Activated CD4-positive, CD25-positive, alpha-beta regulatory T cell treated with anti-CD3 and anti-CD28 coated beads, Interleukin-2, amount 50 U/mL, for 24 hours (primary cell): ENCODE measurements at regions not wholly inside any gene's neighbourhood (a gene's known extent, or its start where the extent isn't known, plus 50 kb on each side); places are given as distances from the start of the nearest gene placed in this dataset.
"Not testable (repeated sequence)": the region's sequence is repeated elsewhere in the genome, so short reads cannot be mapped to it uniquely, and the experiment has no call there.

Source experiments
- ATAC-seq, 2 donors: fragments of 150-1000 bp; cut with Tn5 transposase; one replicate each; pipeline ENCODE4 v1.10.0; 2021; ENCODE audit warnings: mild to moderate bottlenecking in 1 of 2, moderate library complexity in 1 of 2

GRCh38 chr6:113782636-113783035, 74.5 kb upstream of the MARCKS start:
- no peak for ATAC-seq

DNA sequence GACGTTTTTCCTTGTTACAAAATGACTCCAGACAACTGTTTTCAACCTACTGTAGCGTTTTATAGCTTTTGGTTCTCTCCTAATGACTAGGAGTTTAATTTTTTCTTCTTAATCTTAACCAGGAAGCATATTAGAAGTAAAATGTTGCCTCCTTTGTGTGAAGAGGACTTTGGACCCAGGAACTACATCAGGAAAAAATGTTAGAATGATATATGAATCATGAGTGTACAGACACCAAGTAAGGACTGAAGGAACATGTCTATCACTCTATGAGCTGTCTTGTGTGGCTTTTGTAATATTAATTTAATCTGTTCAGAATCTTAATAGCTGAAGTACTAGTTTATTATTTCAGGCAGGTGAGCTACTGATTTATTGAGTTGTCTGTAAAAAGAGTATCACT, 71.0 kb upstream of the MARCKS start:
- ATAC-seq = no peak

GRCh38 chr6:113788586-113788985, 68.6 kb upstream of the MARCKS start:
- ATAC-seq = no peak

DNA sequence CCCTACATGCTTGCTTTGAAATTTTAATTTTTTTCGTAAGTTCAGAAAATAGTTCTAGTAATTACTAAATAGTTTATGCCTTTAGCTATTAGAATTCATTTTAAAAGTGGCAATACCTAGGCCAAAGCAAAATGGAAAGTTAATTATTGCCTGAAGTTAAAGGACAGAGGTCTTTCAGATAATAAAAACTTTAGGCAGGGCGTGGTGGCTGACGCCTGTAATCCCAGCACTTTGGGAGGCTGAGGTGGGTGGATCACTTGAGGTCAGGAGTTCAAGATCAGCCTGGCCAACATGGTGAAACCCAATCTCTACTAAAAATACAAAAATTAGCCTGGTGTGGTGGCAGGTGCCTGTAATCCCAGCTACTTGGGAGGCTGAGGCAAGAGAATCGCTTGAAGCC, 65.9 kb upstream of the MARCKS start:
- not testable (repeated sequence) for ATAC-seq

GRCh38 chr6:113795371-113795770, 61.8 kb upstream of the MARCKS start:
- not testable (repeated sequence) for ATAC-seq

DNA sequence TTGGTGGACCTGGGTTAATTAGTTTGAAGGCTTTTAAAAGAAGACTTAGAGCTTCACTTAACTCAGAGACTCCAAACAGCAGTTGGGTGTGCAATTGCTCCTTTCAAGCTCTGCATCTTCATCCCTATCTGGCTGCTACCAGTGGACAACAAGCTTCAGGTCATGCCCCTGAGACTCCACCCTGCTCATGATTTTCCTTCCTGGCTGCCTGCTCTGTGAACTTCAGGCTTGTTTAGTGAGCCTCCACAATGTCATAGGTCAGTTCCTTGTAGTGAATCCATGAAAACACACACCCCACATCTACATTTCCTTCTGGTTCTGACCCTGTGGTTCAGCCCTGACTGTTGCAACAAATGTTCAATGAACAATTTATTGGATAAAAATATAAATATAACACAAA, 61.1 kb upstream of the MARCKS start:
- ATAC-seq = no peak

GRCh38 chr6:113802779-113803178, 54.4 kb upstream of the MARCKS start:
- ATAC-seq = no peak

DNA sequence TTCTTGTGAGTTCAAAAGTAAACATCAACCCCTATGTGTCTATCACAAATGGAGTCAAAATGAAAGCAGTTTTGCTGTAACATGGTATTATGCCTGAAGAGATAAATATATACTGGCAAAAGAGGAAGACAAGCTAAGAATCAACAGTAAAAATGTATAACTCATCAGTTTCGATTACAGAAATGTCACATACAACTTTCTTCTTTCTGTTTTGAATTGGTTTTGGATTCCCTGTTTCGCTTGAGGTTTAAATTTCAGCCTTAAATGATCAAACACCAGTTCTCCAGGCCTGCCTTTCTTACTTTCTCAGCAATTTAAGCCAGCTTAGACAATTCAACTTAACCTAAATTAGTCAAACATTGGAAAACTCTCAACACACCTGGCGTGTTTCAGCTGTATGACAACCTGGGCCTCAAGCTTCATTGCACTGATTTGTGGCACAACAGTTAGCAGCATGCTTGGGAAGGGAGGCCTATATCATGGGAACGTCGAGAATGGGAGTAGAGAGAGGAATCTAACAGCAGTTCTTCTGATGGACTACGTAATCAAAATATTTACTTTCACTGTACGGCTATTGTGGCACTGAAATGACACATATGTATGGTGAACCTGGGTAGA, 51.9 kb upstream of the MARCKS start:
- peak in 1 of 2 donors; percentile 43 for ATAC-seq

DNA sequence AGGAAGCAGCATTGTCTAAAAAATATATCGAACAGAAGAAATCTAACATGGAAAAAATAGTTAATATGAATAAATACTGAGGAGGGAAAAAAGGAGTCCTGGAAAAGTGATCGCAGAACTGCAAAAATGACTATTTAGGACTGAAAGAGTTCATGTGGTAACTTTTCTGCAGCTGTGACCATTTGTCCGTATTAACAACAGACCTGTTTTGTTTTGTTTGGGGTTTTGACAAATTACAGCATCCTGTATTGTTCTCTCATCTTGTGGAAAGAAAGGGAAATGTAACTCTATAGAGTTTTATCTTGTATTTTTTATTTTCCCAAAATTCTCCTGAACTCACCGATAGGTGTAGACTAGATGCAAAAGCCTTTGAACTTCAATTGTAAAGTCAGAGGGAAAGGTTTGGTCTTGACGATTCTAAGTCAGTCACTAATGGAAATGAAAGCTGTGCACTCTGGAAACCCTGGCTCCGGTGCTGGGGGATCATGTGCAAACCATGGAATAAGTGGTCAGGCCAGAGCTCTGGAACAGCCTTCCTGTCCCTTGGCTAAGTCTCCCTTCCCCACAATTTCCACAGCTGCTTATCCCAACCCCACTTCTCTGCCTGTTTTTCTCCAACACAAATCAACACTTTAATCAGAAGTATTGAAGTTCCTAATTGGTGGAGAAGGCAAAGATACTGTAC, 51.2 kb upstream of the MARCKS start:
- ATAC-seq = no peak
